HG03439 (cell line): ENCODE measurements at regions not wholly inside any gene's neighbourhood (a gene's known extent, or its start where the extent isn't known, plus 50 kb on each side); places are given as distances from the start of the nearest gene placed in this dataset.

ENCODE experiments used
- ATAC-seq: cut with Tn5 transposase; IDR thresholded peaks from one replicate; pipeline ENCODE4 v1.9.1; 2021; ENCODE audit warnings: mild to moderate bottlenecking, moderate library complexity; ENCODE audit not compliant: unreplicated experiment

DNA sequence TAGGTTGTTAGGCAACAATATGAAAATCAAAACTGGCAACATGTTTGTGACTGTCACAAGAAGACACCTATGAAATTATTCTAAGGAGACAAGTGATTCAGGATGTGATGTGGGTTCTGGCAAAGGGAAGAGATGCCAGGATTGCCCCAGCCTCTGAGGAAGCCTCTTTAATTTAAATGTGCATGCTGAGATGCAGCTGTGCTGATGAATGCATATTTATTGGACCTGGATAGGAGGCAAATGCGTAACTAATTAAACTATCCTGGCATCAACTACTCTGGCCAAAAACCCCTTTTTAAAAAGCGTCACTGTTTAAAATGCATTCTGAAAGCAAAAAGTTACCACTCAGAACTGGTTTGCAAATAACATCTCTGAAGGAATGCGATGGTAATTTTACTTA lies 176.5 kb upstream of the DPH6 start:
- ATAC-seq, result no peak

DNA sequence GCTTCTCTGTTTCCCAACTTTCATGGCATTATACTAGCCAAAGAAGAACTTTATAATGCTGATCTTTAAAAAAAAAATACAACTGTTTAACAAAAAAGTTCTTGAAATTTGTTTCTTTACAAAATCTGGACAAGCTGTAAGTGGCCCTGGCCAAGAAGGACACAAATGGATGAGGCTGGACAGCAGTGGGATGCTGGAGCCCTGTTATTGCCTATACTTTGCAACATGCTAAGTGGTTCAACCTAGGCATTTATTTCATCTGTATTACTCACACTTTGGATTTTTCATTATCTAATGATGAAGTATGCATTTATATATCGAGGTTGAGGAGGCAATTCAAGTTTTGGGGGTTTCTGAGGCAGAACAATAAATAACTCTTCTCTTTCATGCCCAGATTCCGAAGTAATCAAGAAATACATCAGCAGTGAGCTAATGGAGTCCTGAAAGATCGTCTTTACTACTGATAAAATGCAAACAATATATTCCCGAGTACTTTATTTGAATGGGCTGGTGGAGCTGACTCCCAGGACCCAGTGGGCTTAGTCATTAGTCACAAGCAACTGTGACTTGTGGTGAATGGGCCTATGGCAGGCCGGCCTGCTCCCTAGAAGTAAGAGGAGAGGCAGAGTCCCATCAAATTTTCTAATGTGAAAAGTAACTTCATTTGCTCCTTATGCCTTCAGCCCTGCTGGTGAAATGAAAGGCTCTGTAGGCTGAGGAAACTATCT lies 177.3 kb upstream of the DPH6 start:
- no peak for ATAC-seq

DNA sequence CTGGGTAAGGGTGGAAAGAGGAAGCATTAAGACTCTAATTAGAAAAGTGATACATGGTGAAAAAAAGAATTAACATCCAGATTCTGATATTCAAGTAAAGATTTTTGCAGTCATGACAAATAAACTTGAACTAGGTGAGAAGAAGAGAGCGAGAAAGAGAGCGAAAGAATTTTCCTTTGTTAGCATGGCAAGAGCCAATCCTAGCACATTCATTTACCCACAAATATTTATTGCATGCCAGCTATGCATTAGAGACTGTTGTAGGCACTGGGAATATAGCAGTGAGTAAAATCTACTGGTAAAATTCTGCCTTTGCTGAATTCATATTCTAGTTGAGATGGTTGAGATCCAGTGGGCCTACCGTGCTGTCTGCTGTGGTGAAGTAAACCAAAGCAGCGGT lies 177.9 kb upstream of the DPH6 start:
- no peak for ATAC-seq

DNA sequence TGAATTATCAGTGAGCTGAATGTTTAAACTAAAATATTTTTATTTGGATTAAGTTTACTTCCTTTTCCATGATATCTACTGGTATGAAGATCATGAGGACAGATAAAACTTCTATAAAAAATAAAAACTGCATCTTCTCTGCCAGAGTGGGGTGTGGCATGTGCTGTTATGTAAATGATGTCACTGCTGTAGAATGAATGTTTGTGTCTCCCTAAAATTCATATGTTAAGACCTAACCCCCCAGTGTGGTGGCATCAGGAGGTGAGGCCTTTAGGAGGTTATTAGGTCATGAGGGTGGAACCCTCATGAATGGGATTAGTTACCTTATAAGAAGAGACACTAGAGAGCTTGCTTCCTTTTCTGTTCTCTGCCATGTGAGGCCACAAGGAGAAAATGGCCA lies 178.7 kb upstream of the DPH6 start:
- ATAC-seq, result no peak

DNA sequence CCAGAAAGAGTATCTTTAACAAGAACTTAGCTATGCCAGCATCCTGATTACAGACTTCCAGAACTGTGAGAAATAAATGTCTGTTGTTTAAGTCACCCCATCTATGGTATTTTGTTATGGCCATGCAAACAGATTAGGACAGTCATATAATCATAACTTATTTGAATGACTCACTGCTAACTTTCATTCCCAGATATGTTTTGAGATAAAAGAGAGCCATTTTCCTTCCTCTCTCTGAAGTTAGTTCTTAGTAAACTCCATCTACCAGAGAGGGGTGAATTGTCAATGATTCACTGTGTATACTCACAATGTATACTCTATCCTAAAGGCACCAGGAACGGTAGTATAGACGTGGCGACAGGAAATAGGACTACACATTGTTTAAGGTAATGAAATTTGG lies 179.4 kb upstream of the DPH6 start:
- no peak for ATAC-seq

DNA sequence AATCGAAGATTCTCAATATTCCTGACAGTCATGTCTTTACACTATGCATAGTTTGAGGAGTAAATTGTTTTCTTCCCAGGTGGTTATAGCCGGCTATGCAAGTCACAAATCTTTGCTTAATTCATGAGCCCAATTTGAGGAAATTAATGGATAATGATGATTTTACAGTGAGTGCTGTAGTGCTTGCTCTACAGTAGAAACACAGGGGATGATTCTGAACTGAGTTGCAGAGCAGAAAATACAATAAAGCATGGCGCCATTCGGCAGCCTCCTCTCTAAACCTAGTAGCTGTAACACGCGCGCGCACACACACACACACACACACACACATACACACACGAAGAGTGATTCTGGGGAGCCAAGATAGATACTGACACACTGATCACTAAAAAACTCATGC lies 181.7 kb upstream of the DPH6 start:
- no peak for ATAC-seq

DNA sequence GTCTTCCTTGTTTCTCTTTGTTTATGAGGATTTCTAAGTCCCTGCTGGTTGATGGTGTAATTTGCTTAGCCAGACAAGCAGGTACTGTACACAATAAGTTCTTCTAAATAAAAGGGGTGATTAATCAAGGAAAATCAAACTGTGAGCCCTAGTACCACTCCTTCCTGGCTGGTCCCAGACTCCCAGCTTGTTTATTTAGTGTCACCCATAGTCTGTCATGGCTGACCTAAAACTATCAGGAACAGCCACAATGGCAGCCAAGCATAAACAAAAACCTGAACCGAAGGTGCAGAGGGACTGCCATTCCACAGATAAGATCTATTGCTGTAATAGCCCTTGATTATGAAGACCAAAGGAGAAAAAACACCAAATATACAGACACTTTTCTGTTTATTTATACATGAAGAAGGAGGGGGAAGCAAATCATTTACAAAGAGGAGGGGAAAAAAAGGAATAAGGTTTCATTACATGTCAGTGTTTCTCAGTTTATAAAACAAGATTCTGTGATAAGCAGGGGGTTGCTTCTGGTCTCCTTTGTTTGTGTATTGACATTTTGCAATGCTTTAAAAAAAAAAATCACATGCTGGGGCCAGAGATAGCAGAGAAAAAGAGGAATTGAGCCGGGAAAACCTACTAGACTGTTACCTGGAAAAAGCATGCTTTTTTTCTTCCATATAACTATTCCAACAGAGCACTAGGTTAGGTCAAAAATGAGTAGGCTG lies 182.4 kb upstream of the DPH6 start:
- no peak for ATAC-seq

DNA sequence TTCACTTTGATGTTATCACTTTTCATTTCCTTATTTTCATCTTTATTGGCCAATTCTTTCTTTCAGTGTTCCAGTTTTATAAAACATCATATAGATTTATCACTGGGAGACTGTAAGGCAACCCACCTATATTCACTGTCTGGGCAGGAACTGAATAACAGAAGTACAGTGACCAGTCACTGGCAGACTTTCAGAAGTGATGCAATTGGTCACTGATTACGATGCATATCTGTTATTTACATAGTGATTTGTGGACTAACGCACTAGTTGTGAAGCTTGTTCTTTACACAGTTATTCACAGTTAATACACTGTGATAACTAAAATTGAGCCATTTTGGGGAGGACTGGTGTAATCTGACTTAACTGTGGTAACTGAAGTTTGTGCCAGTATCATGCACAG lies 190.2 kb upstream of the DPH6 start:
- ATAC-seq, result no peak

DNA sequence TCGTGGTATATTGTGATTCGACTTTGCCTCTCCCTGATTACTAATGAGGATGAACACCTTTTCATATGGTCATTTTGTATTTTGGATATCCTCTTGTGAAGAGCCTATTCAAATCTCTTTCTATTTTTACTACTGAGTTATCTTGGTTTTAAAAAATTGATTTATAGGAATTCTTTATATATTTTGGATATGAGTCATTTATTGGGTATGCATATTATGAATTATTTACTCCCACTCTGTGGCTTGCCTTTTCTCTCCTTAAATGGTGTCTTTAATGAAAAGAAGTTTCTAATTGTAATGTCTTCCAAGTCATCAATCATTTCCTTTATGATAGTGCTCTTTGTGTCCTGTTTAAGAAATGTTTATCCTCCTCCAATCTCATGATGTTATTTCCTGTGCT lies 191.5 kb upstream of the DPH6 start:
- ATAC-seq, result no peak

DNA sequence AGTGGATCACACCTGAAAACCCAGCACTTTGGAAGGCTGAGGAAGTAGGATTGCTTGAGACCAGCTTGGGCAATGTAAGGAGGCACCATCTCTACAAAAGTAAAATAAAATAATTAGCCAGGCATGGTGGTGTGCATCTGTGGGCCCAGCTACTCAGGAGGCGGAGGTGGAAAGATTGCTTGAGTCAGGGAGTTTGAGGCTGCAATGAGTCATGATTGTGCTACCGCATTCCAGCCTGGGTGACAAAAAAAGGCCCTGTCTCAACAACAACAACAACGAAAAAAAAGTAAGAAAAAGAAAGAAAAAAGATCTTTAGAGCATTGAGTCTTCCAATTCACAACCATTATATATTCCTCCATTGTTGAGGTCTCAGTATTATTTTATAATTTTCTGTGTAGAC lies 192.4 kb upstream of the DPH6 start:
- no peak for ATAC-seq

DNA sequence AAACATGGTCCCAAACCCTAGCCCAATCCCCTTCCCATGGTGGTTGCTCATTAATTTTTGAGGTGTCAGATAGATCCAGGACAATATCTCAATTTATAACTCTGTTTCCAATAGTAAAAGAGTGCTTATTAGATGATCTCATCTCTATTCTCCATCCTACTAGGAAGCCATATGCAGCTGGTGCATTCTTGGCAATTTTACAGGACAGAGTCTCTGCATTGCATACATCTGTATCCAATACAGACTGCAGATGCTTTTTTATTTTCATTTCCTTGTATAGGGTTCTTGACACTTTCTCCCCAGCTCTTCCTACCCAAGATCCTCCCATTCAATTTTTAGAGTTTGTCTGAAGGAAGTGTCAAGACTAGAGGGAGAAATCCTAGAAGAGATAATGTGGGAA lies 194.8 kb upstream of the DPH6 start:
- ATAC-seq, result no peak

DNA sequence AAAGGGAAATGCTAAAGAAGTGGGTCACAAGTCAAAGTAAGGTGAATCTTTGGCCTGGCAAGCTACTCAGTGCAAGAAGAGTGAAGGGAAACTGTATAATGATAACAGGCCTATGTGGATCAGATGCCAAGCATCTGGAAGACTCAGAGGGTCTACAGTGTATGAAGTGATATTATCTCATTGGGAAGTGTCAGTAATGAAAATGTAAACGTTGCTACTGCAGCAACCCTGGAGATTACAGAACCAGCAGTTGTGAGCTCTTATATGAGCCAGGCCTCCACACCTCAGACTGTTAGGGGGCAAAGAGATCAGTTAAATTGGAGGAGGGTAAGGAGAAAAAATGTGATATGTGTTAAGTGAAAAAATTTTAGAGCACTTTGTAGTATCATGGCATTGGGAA lies 195.4 kb upstream of the DPH6 start:
- ATAC-seq, result no peak

DNA sequence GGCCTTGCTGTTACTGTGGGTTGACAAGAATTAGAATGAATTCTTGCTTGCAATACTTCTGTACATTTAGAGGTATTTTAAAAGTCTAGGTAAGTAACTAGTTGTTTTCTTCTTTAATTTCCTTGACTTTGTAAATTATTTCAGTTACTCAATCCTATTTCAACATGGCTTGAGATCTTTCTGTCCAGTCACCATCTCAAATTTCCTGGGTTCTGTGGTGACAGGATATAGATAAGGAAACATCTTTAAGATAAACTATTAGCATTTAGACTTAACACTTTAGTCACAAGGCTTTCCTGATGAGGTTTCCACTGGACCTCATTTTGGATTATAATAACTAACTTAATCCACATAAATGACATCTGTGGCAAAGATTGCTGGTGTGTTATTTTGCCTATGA lies 195.9 kb upstream of the DPH6 start:
- ATAC-seq, result no peak

DNA sequence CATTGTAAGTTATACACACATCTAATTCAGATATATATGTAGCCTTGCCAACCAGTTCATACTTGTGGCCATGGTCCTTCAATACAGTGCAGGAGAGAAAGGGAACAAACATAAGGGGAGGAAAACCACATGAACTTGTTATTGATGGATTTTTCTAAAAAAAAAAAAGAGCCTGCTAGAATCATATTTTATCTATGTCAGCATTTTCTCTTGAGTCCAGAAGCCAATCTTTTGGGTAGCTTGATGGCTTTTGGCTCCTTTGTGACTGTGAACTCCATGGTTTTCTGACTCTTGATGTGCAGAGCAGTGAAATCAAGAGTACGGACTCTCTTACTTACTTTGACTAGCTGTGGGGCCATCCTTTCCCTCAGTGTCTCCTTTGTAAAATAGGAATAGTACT lies 197.4 kb upstream of the DPH6 start:
- no peak for ATAC-seq

DNA sequence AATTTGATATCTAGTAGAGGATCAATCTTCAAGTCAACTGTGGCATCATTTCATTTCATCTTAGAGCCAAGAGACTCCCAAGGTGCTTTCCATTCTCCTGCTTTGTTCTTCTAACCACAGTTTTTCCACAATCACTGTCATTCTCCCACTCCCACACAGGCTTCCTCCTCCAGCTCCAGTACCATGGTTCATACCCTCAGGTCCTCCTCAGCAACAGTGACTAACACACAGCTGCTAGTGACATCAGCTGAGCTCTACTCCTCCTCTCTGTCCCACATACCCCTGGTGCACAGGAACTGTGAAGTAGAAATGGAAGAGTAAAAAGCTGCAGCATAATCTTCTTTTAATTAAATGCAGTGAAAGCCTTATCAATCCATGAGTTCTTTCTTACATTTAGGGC lies 200.2 kb upstream of the DPH6 start:
- no peak for ATAC-seq

DNA sequence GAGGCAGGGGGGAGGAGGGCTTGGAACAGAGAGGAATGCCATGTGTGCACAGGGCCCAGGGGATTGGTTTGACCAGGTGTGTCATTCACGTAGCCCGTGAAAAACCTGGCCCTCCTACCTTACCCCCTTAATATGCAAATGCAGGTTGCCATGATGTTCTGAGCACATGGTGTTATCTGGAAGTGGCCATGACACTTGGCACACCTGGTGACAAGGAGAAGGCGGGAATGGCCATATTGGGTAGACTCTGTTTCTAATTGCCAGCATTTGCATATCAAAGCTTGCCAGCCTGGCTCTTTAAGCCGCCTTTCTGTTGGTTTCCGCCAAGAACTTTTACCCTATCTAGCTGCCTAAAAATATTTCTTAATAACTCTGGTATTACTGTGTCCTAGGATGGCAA lies 202.1 kb upstream of the DPH6 start:
- ATAC-seq, result no peak

DNA sequence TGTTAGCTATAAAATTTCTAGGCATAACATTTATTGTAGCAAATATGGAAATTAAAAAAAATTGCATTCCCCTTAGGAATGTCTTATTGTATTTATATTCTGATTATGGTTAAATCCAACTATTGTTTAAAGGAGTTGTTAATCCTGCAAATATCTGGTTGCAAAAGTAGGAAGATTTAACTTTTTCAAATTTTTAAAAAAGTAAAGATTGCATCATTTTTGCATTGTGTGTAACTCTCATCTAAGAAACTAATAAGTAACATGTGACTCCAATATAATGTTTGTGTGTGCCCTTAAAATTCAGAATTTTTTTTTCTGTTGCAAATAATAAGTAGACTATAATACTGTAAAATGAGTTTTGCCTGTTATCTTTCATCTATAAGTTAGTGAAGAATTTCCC lies 204.1 kb upstream of the DPH6 start:
- ATAC-seq, result no peak

DNA sequence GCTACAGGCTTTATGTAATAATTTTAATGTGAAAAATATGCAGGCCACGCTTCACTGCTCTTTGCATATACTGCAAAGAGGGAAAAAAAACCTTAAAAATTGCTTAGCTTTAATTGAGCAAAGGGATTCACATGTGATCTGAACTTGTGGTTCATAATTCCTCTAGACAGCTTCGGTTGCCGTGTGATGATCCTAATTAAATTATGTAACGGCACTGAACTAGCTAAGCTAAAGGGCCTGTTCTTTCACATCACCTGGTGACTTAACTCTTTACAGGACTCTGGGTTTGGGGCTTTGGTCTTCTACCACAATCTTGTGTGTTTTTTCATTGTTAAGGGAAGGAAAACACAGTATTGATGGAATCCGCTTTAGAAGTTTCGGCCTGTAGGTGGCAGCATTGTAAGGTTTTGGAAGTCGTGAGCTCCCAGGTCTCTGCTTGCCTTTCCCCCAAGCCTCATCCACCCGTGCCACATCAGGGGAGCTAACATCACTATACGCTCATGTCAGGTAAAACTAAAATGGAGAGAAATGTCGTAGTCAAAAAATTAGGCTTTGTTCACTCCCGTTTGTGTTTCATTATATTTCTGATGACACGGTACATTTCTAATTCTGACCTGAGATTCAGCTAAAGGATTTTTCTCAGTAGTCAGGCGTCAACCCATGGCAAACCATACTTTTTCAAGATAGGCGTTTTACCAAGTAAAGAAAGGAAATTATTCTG lies 205.6 kb upstream of the DPH6 start:
- ATAC-seq, result peak; percentile 69

DNA sequence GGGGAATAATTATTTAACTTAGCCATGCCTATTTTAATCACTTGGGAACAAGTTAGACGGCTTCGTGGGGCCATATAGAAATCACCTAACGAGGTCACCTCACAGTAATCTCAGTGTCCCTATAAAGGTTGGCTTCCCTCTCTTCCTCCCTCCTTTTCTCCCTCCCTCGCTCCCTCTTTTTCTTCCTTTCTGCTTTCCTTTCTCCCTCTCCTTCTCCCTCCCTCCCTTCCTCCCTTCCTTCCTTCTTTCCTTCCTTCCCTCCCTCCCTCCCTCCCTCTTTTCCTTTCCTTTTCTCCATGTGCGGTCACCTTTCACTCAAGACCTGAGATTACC lies 206.1 kb upstream of the DPH6 start:
- ATAC-seq, result no peak

DNA sequence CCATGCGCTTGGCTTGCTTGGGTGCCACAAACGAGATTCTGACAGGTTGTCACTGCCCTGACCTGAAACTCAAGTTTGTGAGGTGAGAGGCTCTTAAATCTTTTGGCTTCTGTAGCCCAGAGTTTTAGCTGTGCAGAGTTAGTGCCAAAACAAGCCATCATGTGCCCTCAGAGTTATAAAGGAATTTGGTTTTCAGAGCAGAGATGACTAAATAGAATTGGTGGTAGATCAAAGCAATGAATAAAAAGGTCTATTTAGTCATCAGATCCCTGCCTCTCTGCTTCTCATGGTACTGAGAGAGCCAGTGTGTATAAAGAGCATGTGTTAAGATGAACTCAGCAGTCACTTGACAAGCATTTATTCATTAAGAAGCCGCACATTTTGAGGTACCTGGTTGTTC lies 207.5 kb upstream of the DPH6 start:
- no peak for ATAC-seq

DNA sequence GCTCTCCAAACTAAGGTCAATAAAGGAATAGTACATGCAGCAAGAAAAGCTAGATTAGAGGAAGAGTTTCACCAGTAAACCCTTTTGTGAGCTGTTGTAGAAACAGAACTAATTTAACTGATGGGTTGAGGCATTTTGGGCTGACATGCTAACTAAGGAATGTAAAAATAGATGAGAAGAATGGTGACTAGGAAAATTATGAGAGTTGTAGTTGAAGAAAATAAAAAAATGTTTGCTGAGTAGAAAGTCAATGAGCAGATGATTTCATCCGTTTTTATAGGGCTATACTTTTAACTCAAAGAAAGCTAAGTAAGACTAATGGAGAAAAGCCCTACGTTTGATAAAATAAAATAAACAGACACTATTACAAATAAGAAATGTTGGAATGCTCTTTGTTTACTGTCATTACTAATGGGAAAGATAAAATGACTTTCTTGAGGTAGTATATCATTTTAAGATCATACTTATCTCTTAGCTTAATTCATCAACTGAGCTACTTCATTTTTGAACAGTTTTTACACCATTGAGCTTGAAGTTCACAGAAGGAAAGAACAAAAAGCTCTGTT lies 209.4 kb upstream of the DPH6 start:
- no peak for ATAC-seq

DNA sequence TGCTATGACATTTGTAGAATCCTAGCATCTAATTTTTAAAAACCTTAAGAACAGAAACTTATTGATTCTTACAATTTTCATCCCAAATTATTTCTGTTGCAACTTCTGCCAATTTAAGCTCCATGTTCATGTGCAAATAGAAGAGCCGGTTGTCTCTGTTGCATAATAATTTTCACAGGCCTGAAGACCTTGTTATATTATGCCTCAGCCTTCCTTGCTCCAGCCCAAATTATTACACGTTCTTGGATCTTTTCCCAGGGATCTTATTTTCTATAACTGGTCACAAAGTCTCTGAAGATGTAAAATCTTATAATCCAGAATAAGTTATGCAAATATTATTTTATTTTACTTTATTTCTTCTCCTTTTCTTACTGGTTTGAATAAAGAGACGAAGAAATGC lies 210.7 kb upstream of the DPH6 start:
- no peak for ATAC-seq
